Erythroblast (primary cell): ENCODE measurements at regions not wholly inside any gene's neighbourhood (a gene's known extent, or its start where the extent isn't known, plus 50 kb on each side); places are given as distances from the start of the nearest gene placed in this dataset.

Source experiments
- GATA1 ChIP-seq: IDR thresholded peaks from 2 replicates; pipeline ENCODE4 v1.6.1; 2011; ENCODE audit warnings: low read depth, mild to moderate bottlenecking, control low read depth, low read length, moderate library complexity
- POLR2A ChIP-seq: IDR thresholded peaks from 2 replicates; pipeline ENCODE4 v1.6.1; 2011; ENCODE audit warnings: mild to moderate bottlenecking, low read length

DNA sequence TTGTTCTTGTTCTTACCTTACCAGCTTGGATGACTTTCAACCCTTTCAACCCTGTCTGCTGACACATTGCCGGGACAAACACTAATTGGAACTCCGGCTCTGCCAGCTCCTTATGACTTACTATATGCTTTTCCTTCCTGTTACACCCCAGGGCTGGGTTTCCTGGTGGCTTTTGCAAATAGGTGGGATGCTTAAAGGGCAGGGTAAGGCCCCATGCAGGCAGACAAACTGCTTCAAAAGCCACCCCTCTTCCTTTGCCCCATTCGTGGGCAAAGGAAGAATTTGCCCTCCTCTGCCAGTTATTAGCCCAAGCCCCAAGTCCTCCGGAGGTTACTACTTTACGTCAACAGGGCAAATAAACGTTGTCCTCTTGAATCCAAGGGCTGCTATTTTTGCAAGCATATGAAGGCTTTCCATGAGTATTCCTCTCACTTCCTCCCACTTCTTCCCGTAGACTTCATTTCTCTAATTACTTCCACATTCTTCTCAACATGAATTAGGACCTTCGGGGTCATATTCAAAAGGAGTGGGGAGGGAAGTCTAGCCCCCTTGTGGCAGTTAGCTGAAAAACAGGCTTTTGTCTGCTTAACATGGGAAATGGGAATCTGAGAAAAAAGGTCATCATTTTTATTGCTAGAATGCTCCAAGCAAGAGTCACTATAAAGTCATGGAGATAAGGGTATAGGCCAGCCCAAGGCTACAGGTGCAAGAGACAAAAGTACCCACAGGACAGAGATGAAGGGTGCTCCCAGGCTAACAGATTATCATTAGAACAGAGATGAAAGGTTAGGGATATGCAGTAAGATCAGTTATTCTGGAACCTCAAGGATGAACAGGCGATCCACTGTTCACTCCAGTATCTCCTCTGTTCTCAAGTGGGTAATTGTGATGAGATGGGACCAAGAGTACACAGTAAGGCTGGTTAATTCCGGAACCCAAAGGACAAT, 56.3 kb upstream of the FSTL1 start:
- no peak for TF ChIP-seq POLR2A
- TF ChIP-seq GATA1, result no peak
